ENCODE measurements at regions not wholly inside any gene's neighbourhood (a gene's known extent, or its start where the extent isn't known, plus 50 kb on each side); places are given as distances from the start of the nearest gene placed in this dataset.

DNA sequence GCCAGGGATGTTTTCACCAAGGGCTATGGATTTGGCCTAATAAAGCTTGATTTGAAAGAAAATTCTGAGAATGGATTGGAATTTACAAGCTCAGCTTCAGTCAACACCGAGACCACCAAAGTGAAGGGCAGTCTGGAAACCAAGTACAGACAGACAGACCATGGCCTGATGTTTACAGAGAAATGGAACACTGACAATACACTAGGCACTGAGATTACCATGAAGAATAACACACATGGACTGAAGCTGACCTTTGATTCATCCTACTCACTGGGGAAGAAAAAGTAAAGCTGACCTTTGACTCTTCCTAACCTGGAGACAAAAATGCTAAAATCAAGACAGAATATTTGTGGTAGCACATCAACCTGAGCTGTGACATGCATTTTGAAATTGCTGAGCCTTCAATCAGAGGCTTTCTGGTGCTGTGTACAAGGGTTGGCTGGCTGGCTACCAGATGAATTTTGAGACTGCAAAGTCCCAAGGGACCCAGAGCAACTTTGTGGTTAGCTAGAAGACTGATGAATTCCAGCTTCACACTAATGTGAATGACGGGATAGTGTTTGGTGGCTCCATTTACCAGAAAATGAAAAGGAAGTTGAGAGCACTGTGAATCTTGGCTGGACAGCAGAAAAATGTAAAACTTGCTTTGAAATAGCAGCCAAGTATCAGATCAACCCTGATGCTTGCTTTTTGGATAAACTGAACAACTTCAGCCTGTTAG is 190.4 kb upstream of the KCTD3 start:
- intact Hi-C loops (cut with DNase I): no loop called here
- TF ChIP-seq, protein P1, sequence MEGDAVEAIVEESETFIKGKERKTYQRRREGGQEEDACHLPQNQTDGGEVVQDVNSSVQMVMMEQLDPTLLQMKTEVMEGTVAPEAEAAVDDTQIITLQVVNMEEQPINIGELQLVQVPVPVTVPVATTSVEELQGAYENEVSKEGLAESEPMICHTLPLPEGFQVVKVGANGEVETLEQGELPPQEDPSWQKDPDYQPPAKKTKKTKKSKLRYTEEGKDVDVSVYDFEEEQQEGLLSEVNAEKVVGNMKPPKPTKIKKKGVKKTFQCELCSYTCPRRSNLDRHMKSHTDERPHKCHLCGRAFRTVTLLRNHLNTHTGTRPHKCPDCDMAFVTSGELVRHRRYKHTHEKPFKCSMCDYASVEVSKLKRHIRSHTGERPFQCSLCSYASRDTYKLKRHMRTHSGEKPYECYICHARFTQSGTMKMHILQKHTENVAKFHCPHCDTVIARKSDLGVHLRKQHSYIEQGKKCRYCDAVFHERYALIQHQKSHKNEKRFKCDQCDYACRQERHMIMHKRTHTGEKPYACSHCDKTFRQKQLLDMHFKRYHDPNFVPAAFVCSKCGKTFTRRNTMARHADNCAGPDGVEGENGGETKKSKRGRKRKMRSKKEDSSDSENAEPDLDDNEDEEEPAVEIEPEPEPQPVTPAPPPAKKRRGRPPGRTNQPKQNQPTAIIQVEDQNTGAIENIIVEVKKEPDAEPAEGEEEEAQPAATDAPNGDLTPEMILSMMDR (IDR thresholded peaks at IDR 0.05): no peak
- Histone ChIP-seq H3K36me3 (no peaks in the 10 kb centered on the region), H3K9me3 (peaks cover 0 to 5% (median 0%) of the 10 kb centered on the region in 11 donors), H3K4me1 (no peaks in the 10 kb centered on the region), H3K27ac (no peak overlapping the region), H3K27me3 (no peaks in the 10 kb centered on the region), H3K4me3 (no peak overlapping the region)
- no peak for DNase-seq
- WGBS, 2 donors: 60 to 74% methylated on average over 2 of the region's 2 CpGs
- peak in 1 of 8 donors; percentile 17 for ATAC-seq

DNA sequence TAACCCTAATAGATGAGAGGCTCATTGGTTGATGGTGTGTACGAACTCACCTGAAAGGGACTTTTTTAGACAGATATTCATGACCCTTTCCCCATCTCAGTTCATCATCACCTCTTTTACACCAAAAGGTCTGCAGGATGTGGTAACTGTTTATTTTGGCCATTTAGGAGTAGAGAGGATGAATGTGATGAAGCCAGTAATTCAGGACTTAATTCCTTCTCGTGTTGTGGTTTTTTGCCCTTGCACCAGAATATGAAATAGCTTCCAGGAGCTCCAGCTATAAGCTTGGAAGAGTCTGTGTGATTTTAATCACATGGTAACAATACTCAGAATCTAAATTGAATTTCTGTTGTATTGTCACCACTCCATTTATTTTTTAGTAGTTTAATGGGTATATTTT is 189.4 kb upstream of the KCTD3 start:
- Histone ChIP-seq H3K9me3 (peaks cover 0 to 11% (median 2%) of the 10 kb centered on the region in 11 donors), H3K27ac (no peak overlapping the region), H3K36me3 (no peaks in the 10 kb centered on the region), H3K27me3 (no peaks in the 10 kb centered on the region), H3K4me3 (no peak overlapping the region), H3K4me1 (no peaks in the 10 kb centered on the region)
- TF ChIP-seq, protein P1 (IDR thresholded peaks at IDR 0.05): no peak
- ATAC-seq: no peak
- intact Hi-C loops (cut with DNase I): no loop called here
- DNase-seq: no peak
- 72 to 75% methylated on average over 2 of the region's 2 CpGs for WGBS, 2 donors

DNA sequence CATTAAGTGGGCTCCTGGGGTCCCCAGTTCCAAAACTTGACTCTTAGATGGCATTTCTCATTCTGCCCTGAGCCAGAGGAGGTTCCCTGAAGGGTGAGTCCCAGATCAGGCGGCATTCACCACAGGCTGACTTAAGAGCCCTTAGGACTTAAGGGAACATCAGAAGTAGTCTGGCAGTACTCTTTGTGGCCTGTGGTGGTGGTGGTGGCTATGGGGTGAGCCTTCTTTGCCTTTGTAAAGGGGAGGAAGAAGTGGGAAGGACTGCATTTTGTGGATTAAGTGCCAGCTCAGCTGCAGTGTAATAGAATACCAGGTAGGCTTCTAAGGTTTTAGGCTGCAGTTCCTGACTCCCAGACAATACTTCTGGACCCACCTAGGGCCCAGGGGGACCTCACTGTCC is 186.5 kb upstream of the KCTD3 start:
- intact Hi-C loops (cut with DNase I): no loop called here
- 83 to 100% methylated on average over 1 of the region's 1 CpG for WGBS, 2 donors
- H3K27me3 ChIP-seq: no peaks in the 10 kb centered on the region
- peaks cover 0 to 30% (median 4%) of the 10 kb centered on the region in 11 donors for H3K9me3 ChIP-seq
- DNase-seq: no peak
- H3K4me3 ChIP-seq: no peak overlapping the region
- no peak overlapping the region for H3K27ac ChIP-seq
- no peaks in the 10 kb centered on the region for H3K36me3 ChIP-seq
- no peak for ATAC-seq
- TF ChIP-seq, protein P1 (IDR thresholded peaks at IDR 0.05): no peak
- H3K4me1 ChIP-seq: no peaks in the 10 kb centered on the region

DNA sequence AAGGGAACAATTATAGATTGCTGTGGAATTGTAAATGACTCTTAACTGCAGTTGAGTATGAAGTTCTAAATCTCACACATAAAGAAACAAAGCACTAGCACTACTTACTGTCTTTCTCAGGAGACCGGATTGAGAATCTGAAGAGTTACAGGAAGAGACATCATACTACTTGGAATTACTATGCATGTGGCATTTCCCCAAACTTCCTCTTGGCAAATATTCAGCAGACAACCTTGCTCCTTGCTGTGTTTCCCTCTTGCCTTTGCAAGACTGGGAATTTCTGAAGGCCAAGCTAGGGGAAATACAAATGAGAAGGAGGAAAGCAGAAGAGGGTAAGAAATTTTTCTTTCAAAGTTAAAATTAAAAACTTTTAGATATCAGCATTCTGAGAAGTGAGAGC is 173.6 kb upstream of the KCTD3 start:
- 57 to 82% methylated on average over 1 of the region's 1 CpG for WGBS, 2 donors
- Histone ChIP-seq H3K27me3 (no peaks in the 10 kb centered on the region), H3K9me3 (peaks cover 0 to 12% (median 0%) of the 10 kb centered on the region in 11 donors), H3K27ac (no peak overlapping the region), H3K4me1 (no peaks in the 10 kb centered on the region), H3K4me3 (no peak overlapping the region), H3K36me3 (no peaks in the 10 kb centered on the region)
- no peak for DNase-seq
- ATAC-seq: no peak
- TF ChIP-seq, protein P1 (IDR thresholded peaks at IDR 0.05): no peak
- intact Hi-C loops (cut with DNase I): no loop called here

Data from heart right ventricle (tissue), 16 donors.